Natural killer cell treated with Interleukin-12 subunit alpha and Interleukin-12 subunit beta and Interleukin-15 and Interleukin-18, amount 100 ng/mL, for 72 hours (primary cell): ENCODE measurements at regions not wholly inside any gene's neighbourhood (a gene's known extent, or its start where the extent isn't known, plus 50 kb on each side); places are given as distances from the start of the nearest gene placed in this dataset.

Source experiments
- ATAC-seq, 2 donors: fragments of 150-1000 bp; cut with Tn5 transposase in 1 of 2; sonication (Bioruptor Pico), chemical (Tn5 transposase) in 1 of 2; 2 replicates each; pipeline ENCODE4 v1.10.0; 2021
- DNase-seq: peaks from one replicate; pipeline ENCODE4 v3.0.0; 2022; ENCODE audit warnings: low spot score
- H3K27ac Mint-ChIP-seq, 2 donors: 1 replicate in 1 of 2; 2 replicates in 1 of 2; pipeline ENCODE4 v1.8.0; 2022; ENCODE audit warnings: mixed read lengths in 2 of 2, mild to moderate bottlenecking in 1 of 2, moderate library complexity in 1 of 2
- H3K27me3 Mint-ChIP-seq, 2 donors: 1 replicate in 1 of 2; 2 replicates in 1 of 2; pipeline ENCODE4 v1.8.0; 2022; ENCODE audit warnings: mixed read lengths in 2 of 2
- H3K36me3 Mint-ChIP-seq: one replicate; pipeline ENCODE4 v1.8.0; 2022; ENCODE audit warnings: mixed read lengths
- H3K4me1 Mint-ChIP-seq, 2 donors: 1 replicate in 1 of 2; 2 replicates in 1 of 2; pipeline ENCODE4 v1.8.0; 2022; ENCODE audit warnings: low read depth in 2 of 2, mixed read lengths in 2 of 2, mild to moderate bottlenecking in 1 of 2
- H3K4me3 Mint-ChIP-seq: one replicate; pipeline ENCODE4 v1.8.0; 2022; ENCODE audit warnings: mixed read lengths
- H3K9me3 Mint-ChIP-seq: 2 replicates; pipeline ENCODE4 v1.8.0; 2022; ENCODE audit warnings: mixed read lengths

- H3K27ac Mint-ChIP-seq: no peak overlapping the region
- H3K27me3 Mint-ChIP-seq: no peaks in the 10 kb centered on the region
- no peaks in the 10 kb centered on the region for H3K4me1 Mint-ChIP-seq
- DNase-seq (no peak), ATAC-seq (no peak)
- H3K9me3 Mint-ChIP-seq: no peaks in the 10 kb centered on the region
- no peak overlapping the region for H3K4me3 Mint-ChIP-seq
- no peaks in the 10 kb centered on the region for H3K36me3 Mint-ChIP-seq
Observed at GRCh38 chr15:97456521-97457202, 503.8 kb upstream of the ARRDC4 start.

DNA sequence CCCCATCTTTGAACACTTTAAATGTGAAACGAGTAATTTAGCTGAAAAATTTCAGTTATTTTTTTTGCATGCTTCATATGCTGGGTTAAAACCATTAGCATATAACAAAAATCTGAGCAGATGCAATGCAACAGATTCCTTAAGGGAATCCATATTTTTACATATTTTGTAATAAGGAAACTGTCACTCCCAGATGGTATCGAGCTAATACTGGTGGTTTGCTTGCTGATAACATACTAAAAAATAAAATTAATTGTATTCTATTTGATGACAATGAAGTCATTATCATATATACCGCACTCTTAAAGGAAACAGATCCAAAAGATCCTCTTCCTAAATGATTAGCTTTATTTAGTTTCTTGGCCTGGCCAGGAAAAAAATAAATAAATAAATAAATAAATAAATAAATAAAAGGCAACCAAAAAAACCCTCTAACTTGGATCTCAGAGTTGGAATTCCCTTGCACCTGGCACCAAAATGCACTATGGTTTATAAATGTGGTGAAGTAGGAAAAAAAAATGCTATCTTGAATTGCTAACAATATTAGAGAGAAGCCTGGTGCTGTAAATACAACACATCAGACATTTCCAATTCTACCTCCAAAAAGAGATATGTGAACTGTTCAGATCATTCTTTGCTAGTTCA is 503.2 kb upstream of the ARRDC4 start:
- no peak for ATAC-seq
- H3K4me1 Mint-ChIP-seq: no peaks in the 10 kb centered on the region
- no peak for DNase-seq
- no peaks in the 10 kb centered on the region for H3K27me3 Mint-ChIP-seq
- no peak overlapping the region for H3K4me3 Mint-ChIP-seq
- H3K9me3 Mint-ChIP-seq: no peaks in the 10 kb centered on the region
- H3K36me3 Mint-ChIP-seq: no peaks in the 10 kb centered on the region
- H3K27ac Mint-ChIP-seq: no peak overlapping the region

DNA sequence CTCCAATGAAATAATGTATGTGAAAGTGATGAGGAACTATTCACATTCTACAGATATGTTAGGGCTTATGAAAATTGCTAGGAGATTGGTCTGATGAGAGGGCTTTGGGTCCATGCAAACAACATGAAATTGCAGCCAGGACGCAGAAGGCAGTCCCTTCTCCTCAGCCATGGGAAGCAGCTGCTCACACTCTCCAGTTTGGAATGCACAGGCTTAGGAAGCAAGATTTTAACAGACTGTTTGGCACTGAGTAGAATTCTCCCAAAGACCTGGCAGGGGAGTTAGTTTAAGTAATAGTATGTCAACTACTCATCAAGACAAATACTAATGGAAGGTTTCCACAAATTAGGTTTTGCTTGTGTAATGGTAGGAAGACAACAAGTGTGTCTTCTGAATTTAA is 500.7 kb upstream of the ARRDC4 start:
- H3K27me3 Mint-ChIP-seq: no peaks in the 10 kb centered on the region
- H3K4me3 Mint-ChIP-seq: no peak overlapping the region
- no peak overlapping the region for H3K27ac Mint-ChIP-seq
- peaks cover 3% of the 10 kb centered on the region for H3K9me3 Mint-ChIP-seq
- ATAC-seq (no peak), DNase-seq (no peak)
- H3K4me1 Mint-ChIP-seq: no peaks in the 10 kb centered on the region
- no peaks in the 10 kb centered on the region for H3K36me3 Mint-ChIP-seq

- no peaks in the 10 kb centered on the region for H3K36me3 Mint-ChIP-seq
- H3K27ac Mint-ChIP-seq: no peak overlapping the region
- H3K4me3 Mint-ChIP-seq: no peak overlapping the region
- DNase-seq: no peak
- no peaks in the 10 kb centered on the region for H3K4me1 Mint-ChIP-seq
- no peaks in the 10 kb centered on the region for H3K27me3 Mint-ChIP-seq
- no peak for ATAC-seq
- peaks cover 3% of the 10 kb centered on the region for H3K9me3 Mint-ChIP-seq
Observed at GRCh38 chr15:97461226-97461625, 499.3 kb upstream of the ARRDC4 start.

- no peak for DNase-seq
- H3K4me3 Mint-ChIP-seq: no peak overlapping the region
- ATAC-seq: no peak
- H3K36me3 Mint-ChIP-seq: no peaks in the 10 kb centered on the region
- no peaks in the 10 kb centered on the region for H3K27me3 Mint-ChIP-seq
- H3K4me1 Mint-ChIP-seq: no peaks in the 10 kb centered on the region
- peaks cover 6% of the 10 kb centered on the region for H3K9me3 Mint-ChIP-seq
- no peak overlapping the region for H3K27ac Mint-ChIP-seq
Observed at GRCh38 chr15:97463696-97464095, 496.8 kb upstream of the ARRDC4 start.

- ATAC-seq: no peak
- peaks cover 10% of the 10 kb centered on the region for H3K9me3 Mint-ChIP-seq
- no peaks in the 10 kb centered on the region for H3K36me3 Mint-ChIP-seq
- H3K4me3 Mint-ChIP-seq: no peak overlapping the region
- no peaks in the 10 kb centered on the region for H3K27me3 Mint-ChIP-seq
- no peak for DNase-seq
- no peak overlapping the region for H3K27ac Mint-ChIP-seq
- no peaks in the 10 kb centered on the region for H3K4me1 Mint-ChIP-seq
Observed at GRCh38 chr15:97470417-97470816, 490.1 kb upstream of the ARRDC4 start.

DNA sequence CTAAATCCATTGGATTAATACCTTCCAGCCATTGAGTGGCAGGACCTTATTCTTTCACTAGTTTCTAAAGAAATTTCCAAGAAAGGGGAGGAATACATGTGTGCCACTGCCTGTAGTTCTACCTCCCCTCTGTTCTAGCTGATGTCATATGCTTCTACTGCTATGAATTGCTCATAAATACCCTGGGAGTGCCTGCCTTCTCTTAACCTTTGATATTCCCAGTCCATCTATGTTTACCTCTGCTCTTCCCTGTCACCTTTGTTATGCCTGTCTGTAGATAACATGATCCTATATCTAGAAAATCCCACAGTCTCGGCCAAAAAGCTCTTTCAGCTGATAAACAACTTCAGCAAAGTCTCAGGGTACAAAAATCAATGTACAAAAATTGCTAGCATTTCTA is 486.9 kb upstream of the ARRDC4 start:
- H3K36me3 Mint-ChIP-seq: no peaks in the 10 kb centered on the region
- no peak overlapping the region for H3K27ac Mint-ChIP-seq
- H3K27me3 Mint-ChIP-seq: no peaks in the 10 kb centered on the region
- ATAC-seq: no peak
- peaks cover 10% of the 10 kb centered on the region for H3K9me3 Mint-ChIP-seq
- DNase-seq: no peak
- no peaks in the 10 kb centered on the region for H3K4me1 Mint-ChIP-seq
- H3K4me3 Mint-ChIP-seq: no peak overlapping the region

- H3K27me3 Mint-ChIP-seq: no peaks in the 10 kb centered on the region
- no peak for DNase-seq
- no peak for ATAC-seq
- no peaks in the 10 kb centered on the region for H3K36me3 Mint-ChIP-seq
- H3K4me1 Mint-ChIP-seq: no peaks in the 10 kb centered on the region
- no peak overlapping the region for H3K27ac Mint-ChIP-seq
- H3K9me3 Mint-ChIP-seq: peaks cover 8% of the 10 kb centered on the region
- H3K4me3 Mint-ChIP-seq: no peak overlapping the region
Observed at GRCh38 chr15:97479957-97480356, 480.5 kb upstream of the ARRDC4 start.

DNA sequence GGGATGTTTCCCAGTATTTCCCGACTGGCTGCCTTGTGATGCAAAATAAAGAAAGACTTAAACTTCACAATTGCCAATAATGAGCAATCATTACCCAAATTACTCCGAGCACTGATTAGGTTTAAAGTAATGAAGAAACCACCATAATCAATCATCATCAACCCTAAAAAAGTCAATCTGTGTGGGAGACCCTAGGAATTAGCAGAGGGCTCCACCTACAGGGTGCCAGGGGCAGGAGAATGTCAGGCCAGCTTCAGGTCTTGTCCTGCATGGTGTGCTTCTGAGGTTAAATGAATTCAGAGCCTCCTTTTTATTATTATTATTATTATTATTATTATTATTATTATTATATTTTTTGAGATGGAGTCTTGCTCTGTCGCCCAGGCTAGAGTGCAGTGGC is 478.0 kb upstream of the ARRDC4 start:
- Mint-ChIP-seq H3K4me1 (no peaks in the 10 kb centered on the region), H3K4me3 (no peak overlapping the region), H3K27ac (no peak overlapping the region), H3K9me3 (peaks cover 10% of the 10 kb centered on the region), H3K27me3 (no peaks in the 10 kb centered on the region), H3K36me3 (no peaks in the 10 kb centered on the region)
- ATAC-seq: no peak
- DNase-seq: no peak

- no peak for ATAC-seq
- DNase-seq: no peak
- peaks cover 10% of the 10 kb centered on the region for H3K9me3 Mint-ChIP-seq
- no peaks in the 10 kb centered on the region for H3K4me1 Mint-ChIP-seq
- no peak overlapping the region for H3K27ac Mint-ChIP-seq
- H3K4me3 Mint-ChIP-seq: no peak overlapping the region
- no peaks in the 10 kb centered on the region for H3K36me3 Mint-ChIP-seq
- no peaks in the 10 kb centered on the region for H3K27me3 Mint-ChIP-seq
Observed at GRCh38 chr15:97483232-97483631, 477.3 kb upstream of the ARRDC4 start.

DNA sequence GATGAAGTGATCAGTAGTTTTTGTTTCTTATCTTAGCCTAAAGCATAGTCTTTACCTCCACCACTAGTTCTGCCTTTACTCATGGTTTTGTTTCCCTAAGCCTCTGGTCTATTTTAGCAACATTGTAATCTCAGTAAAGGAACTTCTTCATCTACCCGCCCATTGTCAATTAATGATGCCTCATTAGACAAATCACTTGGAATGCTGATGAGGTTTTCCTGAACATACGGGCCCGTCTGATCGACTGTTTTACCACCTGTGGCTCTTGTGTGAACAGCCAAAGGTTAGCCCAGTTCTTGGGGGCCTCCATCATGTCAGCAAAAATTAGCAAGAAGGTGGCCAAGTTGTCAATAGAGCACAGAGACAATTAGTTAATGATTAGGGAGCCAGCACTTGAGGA is 470.1 kb upstream of the ARRDC4 start:
- peaks cover 9% of the 10 kb centered on the region for H3K9me3 Mint-ChIP-seq
- no peaks in the 10 kb centered on the region for H3K27me3 Mint-ChIP-seq
- DNase-seq (no peak), ATAC-seq (no peak)
- no peaks in the 10 kb centered on the region for H3K4me1 Mint-ChIP-seq
- H3K36me3 Mint-ChIP-seq: no peaks in the 10 kb centered on the region
- no peak overlapping the region for H3K4me3 Mint-ChIP-seq
- H3K27ac Mint-ChIP-seq: no peak overlapping the region

GRCh38 chr15:97501291-97501690 is 459.2 kb upstream of the ARRDC4 start:
- Mint-ChIP-seq H3K27ac (no peak overlapping the region), H3K9me3 (peaks cover 16% of the 10 kb centered on the region), H3K36me3 (no peaks in the 10 kb centered on the region), H3K4me1 (no peaks in the 10 kb centered on the region), H3K4me3 (no peak overlapping the region), H3K27me3 (no peaks in the 10 kb centered on the region)
- ATAC-seq (no peak), DNase-seq (no peak)

DNA sequence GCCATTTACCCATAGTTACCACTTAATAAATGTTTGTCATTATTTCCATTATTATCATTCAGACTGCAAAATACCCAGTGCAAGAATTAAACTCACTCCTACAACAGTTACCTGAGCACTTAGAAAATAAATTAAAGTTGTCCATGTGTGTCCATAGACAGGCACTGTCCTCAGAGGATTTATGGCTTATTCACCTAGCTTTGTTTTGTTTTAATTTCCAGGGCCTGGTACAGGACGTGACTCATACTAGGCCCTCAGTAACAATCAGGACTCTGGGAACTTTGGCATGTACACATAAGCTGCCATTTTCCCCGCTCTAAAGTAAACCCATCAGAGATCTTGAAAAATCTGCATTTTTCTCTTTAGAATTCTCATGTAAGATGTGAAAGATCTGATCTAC is 458.5 kb upstream of the ARRDC4 start:
- Mint-ChIP-seq H3K27ac (no peak overlapping the region), H3K36me3 (no peaks in the 10 kb centered on the region), H3K4me1 (no peaks in the 10 kb centered on the region), H3K9me3 (peaks cover 16% of the 10 kb centered on the region), H3K4me3 (no peak overlapping the region), H3K27me3 (no peaks in the 10 kb centered on the region)
- no peak for ATAC-seq
- DNase-seq: no peak

GRCh38 chr15:97504031-97504792 is 456.3 kb upstream of the ARRDC4 start:
- peaks cover 14% of the 10 kb centered on the region for H3K9me3 Mint-ChIP-seq
- H3K4me1 Mint-ChIP-seq: no peaks in the 10 kb centered on the region
- ATAC-seq (no peak), DNase-seq (no peak)
- H3K27me3 Mint-ChIP-seq: no peaks in the 10 kb centered on the region
- H3K27ac Mint-ChIP-seq: no peak overlapping the region
- H3K4me3 Mint-ChIP-seq: no peak overlapping the region
- H3K36me3 Mint-ChIP-seq: no peaks in the 10 kb centered on the region
